ENCODE measurements at regions not wholly inside any gene's neighbourhood (a gene's known extent, or its start where the extent isn't known, plus 50 kb on each side); places are given as distances from the start of the nearest gene placed in this dataset.
"Not testable (repeated sequence)": the region's sequence is repeated elsewhere in the genome, so short reads cannot be mapped to it uniquely, and the experiment has no call there.

- FAIRE-seq = no peak
These were observed 885.9 kb downstream of the CDH8 start for GRCh38 chr16:61150351-61150750.

GRCh38 chr16:61149709-61150108 is 886.5 kb downstream of the CDH8 start:
- no peak for FAIRE-seq

- FAIRE-seq = no peak
These were observed 887.3 kb downstream of the CDH8 start for GRCh38 chr16:61148930-61149329.

GRCh38 chr16:61146429-61146828 is 889.8 kb downstream of the CDH8 start:
- FAIRE-seq = no peak

GRCh38 chr16:61131447-61131846 is 904.8 kb downstream of the CDH8 start:
- no peak for FAIRE-seq

- FAIRE-seq = no peak
These were observed 907.5 kb downstream of the CDH8 start for GRCh38 chr16:61128545-61129323.

GRCh38 chr16:61105544-61105943 is 930.7 kb downstream of the CDH8 start:
- no peak for FAIRE-seq

GRCh38 chr16:61098505-61098904 is 937.7 kb downstream of the CDH8 start:
- no peak for FAIRE-seq

- not testable (repeated sequence) for FAIRE-seq
These were observed 944.9 kb downstream of the CDH8 start for GRCh38 chr16:61091300-61091699.

- no peak for FAIRE-seq
These were observed 952.5 kb downstream of the CDH8 start for GRCh38 chr16:61083711-61084110.

GRCh38 chr16:61074324-61074723 is 961.9 kb downstream of the CDH8 start:
- FAIRE-seq = no peak

- FAIRE-seq = no peak
These were observed 978.6 kb downstream of the CDH8 start for GRCh38 chr16:61057635-61058034.

- FAIRE-seq = no peak
These were observed 985.7 kb downstream of the CDH8 start for GRCh38 chr16:61050547-61050946.

GRCh38 chr16:61045931-61046330 is 990.3 kb downstream of the CDH8 start:
- no peak for FAIRE-seq

GRCh38 chr16:61042737-61043136 is 993.5 kb downstream of the CDH8 start:
- FAIRE-seq = no peak

GRCh38 chr16:61030616-61031015 is 1005.6 kb downstream of the CDH8 start:
- no peak for FAIRE-seq

GRCh38 chr16:61024180-61024900 is 1011.9 kb downstream of the CDH8 start:
- no peak for FAIRE-seq

GRCh38 chr16:61014869-61015268 is 1021.4 kb downstream of the CDH8 start:
- no peak for FAIRE-seq

GRCh38 chr16:61007694-61008093 is 1028.5 kb downstream of the CDH8 start:
- no peak for FAIRE-seq

- FAIRE-seq = no peak
These were observed 1030.3 kb downstream of the CDH8 start for GRCh38 chr16:61005952-61006351.

- no peak for FAIRE-seq
These were observed 1033.6 kb downstream of the CDH8 start for GRCh38 chr16:61002479-61003204.

GRCh38 chr16:60991886-60992285 is 1044.4 kb downstream of the CDH8 start:
- no peak for FAIRE-seq

- no peak for FAIRE-seq
These were observed 1046.6 kb downstream of the CDH8 start for GRCh38 chr16:60989592-60989991.

GRCh38 chr16:60979119-60979518 is 1057.1 kb downstream of the CDH8 start:
- no peak for FAIRE-seq

All from TTC549 (cell line).